Pancreas (tissue), 10 donors: ENCODE measurements at regions not wholly inside any gene's neighbourhood (a gene's known extent, or its start where the extent isn't known, plus 50 kb on each side); places are given as distances from the start of the nearest gene placed in this dataset.
"Not testable (repeated sequence)": the region's sequence is repeated elsewhere in the genome, so short reads cannot be mapped to it uniquely, and the experiment has no call there.

Source experiments
- ATAC-seq, 4 donors: fragments of 200-7000 bp; cut with Tn5 transposase; one replicate each; pipeline versions ENCODE4 v1.8.0 to v1.9.1; 2020; ENCODE audit warnings: mild to moderate bottlenecking in 4 of 4, moderate library complexity in 4 of 4
- DNase-seq, 6 donors: peaks; one replicate each; pipeline ENCODE4 v3.0.0-alpha.2; 2020
- FAIRE-seq: peaks from 2 replicates; lab custom pipeline; 2012; peaks lifted over from hg19 to GRCh38; lab: Jason Lieb, UNC
- H3K27ac ChIP-seq, 4 donors: fragments of 200-600 bp; sonication (generic); 1 replicate in 3 of 4; 2 replicates in 1 of 4; pipeline versions ENCODE4 v1.5.0 to v1.8.0; 2020
- H3K27me3 ChIP-seq, 4 donors: fragments of 200-600 bp; one replicate each; pipeline ENCODE4 v1.8.0; 2021
- H3K36me3 ChIP-seq, 3 donors: fragments of 200-600 bp; sonication (generic) in 1 of 3; one replicate each; pipeline versions ENCODE4 v1.5.0 to v1.8.0; 2020 to 2021
- H3K4me1 ChIP-seq, 3 donors: fragments of 200-600 bp; one replicate each; pipeline ENCODE4 v1.8.0; 2021
- H3K4me3 ChIP-seq, 4 donors: fragments of 200-600 bp; sonication (generic) in 2 of 4; one replicate each; pipeline versions ENCODE4 v1.5.0 to v1.8.0; 2020 to 2021
- H3K9me3 ChIP-seq, 4 donors: fragments of 200-600 bp; one replicate each; pipeline ENCODE4 v1.8.0; 2021
- CTCF ChIP-seq, 4 donors: fragments of 200-600 bp; sonication (generic) in 3 of 4; IDR thresholded peaks; one replicate each; pipeline versions ENCODE4 v1.5.0 to v1.8.0; 2021; ENCODE audit warnings: antibody characterized with exemption in 4 of 4
- WGBS, 2 donors: extraction: QIAGEN DNeasy Blood & Tissue Kit; methylation state at CpG; one replicate each; pipeline ENCODE4 v1.1.7; 2013; 5-methylcytosine and 5-hydroxymethylcytosine counted together
- intact Hi-C, 3 donors: fragments of 100-400 bp; cut with DNase I; formaldehyde crosslinking; loops; one replicate each; pipeline versions ENCODE4 v1.11.1 to v1.14.2; 2022
- donor health status: healthy with polysubstance abuse.
- donor health status: DM: no; HTN: no; CAD: no; lungs with moderate emphysema.
- donor health status: DM: no; HTN: no; CAD: no.
- donor health status: control.
- donor health status: control.
- donor health status: Bipolar disorder and iron deficiency.
- donor health status: DM: yes; HTN: yes; CAD: no.
- donor health status: DM: no; HTN: no; CAD: no.
- donor health status: DM: no; HTN: no; CAD: no.
- donor health status: DM: yes; HTN: yes; CAD: no.

GRCh38 chr6:137304020-137304780 lies 85.0 kb upstream of the IFNGR1 start:
- no peaks in the 10 kb centered on the region for H3K27me3 ChIP-seq
- no peaks in the 10 kb centered on the region for H3K36me3 ChIP-seq
- no peak overlapping the region for H3K27ac ChIP-seq
- H3K4me1 ChIP-seq = peaks cover 0 to under 1% (median 0%) of the 10 kb centered on the region in 3 donors
- FAIRE-seq (no peak), DNase-seq (no peak), ATAC-seq (no peak)
- no peaks in the 10 kb centered on the region for H3K9me3 ChIP-seq
- TF ChIP-seq CTCF (IDR thresholded peaks at IDR 0.05) = no peak
- no peak overlapping the region for H3K4me3 ChIP-seq
- WGBS, 2 donors = 74 to 75% methylated on average over 4 of the region's 4 CpGs
- intact Hi-C loops = no loop called here

- Histone ChIP-seq H3K4me1 (no peaks in the 10 kb centered on the region), H3K27ac (no peak overlapping the region), H3K27me3 (no peaks in the 10 kb centered on the region), H3K4me3 (no peak overlapping the region), H3K9me3 (no peaks in the 10 kb centered on the region), H3K36me3 (no peaks in the 10 kb centered on the region)
- FAIRE-seq (no peak), ATAC-seq (no peak), DNase-seq (no peak)
- intact Hi-C loops = no loop called here
- no peak for TF ChIP-seq CTCF (IDR thresholded peaks at IDR 0.05)
- 78 to 83% methylated on average over 2 of the region's 2 CpGs for WGBS, 2 donors
Observed at GRCh38 chr6:137303441-137303840, 84.3 kb upstream of the IFNGR1 start.

DNA sequence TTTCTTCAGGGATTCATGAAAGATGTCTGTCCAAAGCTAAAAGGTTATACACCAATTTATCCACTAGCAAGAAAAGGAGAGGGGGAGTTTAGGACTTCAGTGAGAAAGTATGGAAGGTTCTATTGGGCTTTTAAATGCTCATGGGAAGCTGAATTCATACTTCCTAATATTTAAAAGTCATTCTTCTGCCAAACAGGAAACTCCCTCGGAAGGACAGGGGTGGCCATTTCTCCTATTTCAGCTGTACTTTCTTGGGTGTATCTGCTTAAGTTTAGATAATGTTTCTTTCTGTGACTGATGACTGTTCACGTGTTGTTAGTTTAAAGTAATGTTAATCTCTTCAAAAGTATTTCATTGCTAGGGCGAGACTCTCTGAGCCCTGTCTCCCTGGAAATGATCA lies 80.5 kb upstream of the IFNGR1 start:
- intact Hi-C loops = no loop called here
- FAIRE-seq (no peak), ATAC-seq (no peak), DNase-seq (no peak)
- H3K27ac ChIP-seq = no peak overlapping the region
- 59 to 62% methylated on average over 3 of the region's 3 CpGs for WGBS, 2 donors
- H3K36me3 ChIP-seq = no peaks in the 10 kb centered on the region
- H3K9me3 ChIP-seq = no peaks in the 10 kb centered on the region
- no peaks in the 10 kb centered on the region for H3K4me1 ChIP-seq
- no peak overlapping the region for H3K4me3 ChIP-seq
- no peak for TF ChIP-seq CTCF (IDR thresholded peaks at IDR 0.05)
- H3K27me3 ChIP-seq = no peaks in the 10 kb centered on the region

DNA sequence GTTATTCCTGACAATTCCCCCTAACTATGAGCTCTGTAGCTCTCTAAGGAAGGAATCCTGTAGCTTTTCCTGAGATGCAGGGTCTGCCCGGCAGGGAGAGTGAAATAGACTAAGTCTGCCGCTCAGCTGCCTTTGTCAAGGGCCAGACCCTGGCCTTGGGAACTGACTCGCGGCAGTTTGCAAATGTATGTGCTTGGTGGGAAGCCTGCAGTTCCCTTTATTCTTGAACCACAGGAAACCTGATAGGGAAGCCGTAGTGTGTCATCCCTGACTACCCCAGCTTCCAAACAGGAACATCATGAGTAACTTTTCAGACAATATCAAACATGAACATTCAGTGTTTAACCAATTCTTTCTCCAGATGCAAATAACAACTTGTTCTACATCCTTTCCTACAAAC lies 78.7 kb upstream of the IFNGR1 start:
- 75 to 76% methylated on average over 5 of the region's 5 CpGs for WGBS, 2 donors
- Histone ChIP-seq H3K9me3 (no peaks in the 10 kb centered on the region), H3K27me3 (no peaks in the 10 kb centered on the region), H3K4me1 (no peaks in the 10 kb centered on the region), H3K36me3 (no peaks in the 10 kb centered on the region), H3K4me3 (no peak overlapping the region), H3K27ac (no peak overlapping the region)
- intact Hi-C loops = no loop called here
- ATAC-seq (peak in 1 of 4 donors; percentile 45), DNase-seq (no peak), FAIRE-seq (no peak)
- no peak for TF ChIP-seq CTCF (IDR thresholded peaks at IDR 0.05)

- H3K9me3 ChIP-seq, H3K27ac ChIP-seq, H3K4me3 ChIP-seq, H3K4me1 ChIP-seq, ATAC-seq, H3K36me3 ChIP-seq, FAIRE-seq, intact Hi-C loops, H3K27me3 ChIP-seq, DNase-seq: not testable (repeated sequence)
- WGBS, 2 donors = 89 to 97% methylated on average over 3 of the region's 3 CpGs
Observed at GRCh38 chr6:137292326-137292725, 73.1 kb upstream of the IFNGR1 start.
